Spleen (tissue), 11 donors: ENCODE measurements at regions not wholly inside any gene's neighbourhood (a gene's known extent, or its start where the extent isn't known, plus 50 kb on each side); places are given as distances from the start of the nearest gene placed in this dataset.

Experiments
- DNase-seq: peaks from one replicate; pipeline ENCODE4 v3.0.0-alpha.2; 2020
- H3K27ac ChIP-seq, 8 donors: fragments of 200-600 bp; sonication (generic) in 7 of 8; 1 replicate in 4 of 8; 2 replicates in 4 of 8; pipeline versions ENCODE4 v1.5.0 to v1.8.0; 2016 to 2021; ENCODE audit warnings: inconsistent platforms in 4 of 8, mild to moderate bottlenecking in 4 of 8, moderate library complexity in 1 of 8
- H3K27me3 ChIP-seq, 7 donors: fragments of 200-600 bp; sonication (generic) in 6 of 7; replicated peaks in 1 of 7; 1 replicate in 4 of 7; 2 replicates in 3 of 7; pipeline versions ENCODE4 v1.5.0 to v1.8.0; 2016 to 2021; ENCODE audit warnings: inconsistent platforms in 3 of 7, mild to moderate bottlenecking in 1 of 7
- H3K36me3 ChIP-seq, 6 donors: fragments of 200-600 bp; sonication (generic) in 5 of 6; 1 replicate in 4 of 6; 2 replicates in 2 of 6; pipeline versions ENCODE4 v1.5.0 to v1.8.0; 2016 to 2021; ENCODE audit warnings: inconsistent platforms in 2 of 6
- H3K4me1 ChIP-seq, 6 donors: fragments of 200-600 bp; sonication (generic) in 5 of 6; 1 replicate in 3 of 6; 2 replicates in 3 of 6; pipeline versions ENCODE4 v1.5.0 to v1.8.0; 2016 to 2021; ENCODE audit warnings: inconsistent platforms in 3 of 6
- H3K4me3 ChIP-seq, 8 donors: fragments of 200-600 bp; sonication (generic) in 7 of 8; 1 replicate in 4 of 8; 2 replicates in 4 of 8; pipeline versions ENCODE4 v1.5.0 to v1.8.0; 2016 to 2021; ENCODE audit warnings: inconsistent platforms in 4 of 8, mild to moderate bottlenecking in 4 of 8, moderate library complexity in 2 of 8
- H3K9me3 ChIP-seq, 8 donors: fragments of 200-600 bp; sonication (generic) in 7 of 8; 1 replicate in 4 of 8; 2 replicates in 4 of 8; pipeline versions ENCODE4 v1.5.0 to v1.8.0; 2016 to 2021; ENCODE audit warnings: inconsistent platforms in 4 of 8
- CTCF ChIP-seq, 11 experiments: fragments of 200-600 bp in 7 of 11; fragments of 450-650 bp in 4 of 11; sonication (generic) in 4 of 11; IDR thresholded peaks in 8 of 11; conservative IDR thresholded peaks in 3 of 11; 1 replicate in 7 of 11; 2 replicates in 4 of 11; pipeline versions ENCODE4 v1.4.0 to v1.8.0; 2016 to 2021; ENCODE audit warnings: antibody characterized with exemption in 11 of 11, inconsistent platforms in 4 of 11, mild to moderate bottlenecking in 1 of 11
- POLR2A ChIP-seq, 3 donors: fragments of 450-650 bp; IDR thresholded peaks; one replicate each; pipeline ENCODE4 v1.5.1; 2017; ENCODE audit warnings: antibody characterized with exemption in 3 of 3, mild to moderate bottlenecking in 1 of 3
- POLR2AphosphoS5 ChIP-seq, 3 donors: sonication (generic); formaldehyde crosslinking; IDR thresholded peaks; one replicate each; pipeline ENCODE4 v1.5.1; 2017; ENCODE audit warnings: antibody characterized with exemption in 3 of 3
- WGBS, 5 donors: extraction: QIAGEN DNeasy Blood & Tissue Kit in 3 of 5; methylation state at CpG; one replicate each; pipeline versions ENCODE4 v1.1.5 to v1.1.7; 2013 to 2018; 5-methylcytosine and 5-hydroxymethylcytosine counted together
- intact Hi-C: fragments of 100-400 bp; cut with DNase I; formaldehyde crosslinking; loops from one replicate; pipeline ENCODE4 v1.15.0; 2023; ENCODE audit warnings: low total_unique reads
- donor health status: healthy with polysubstance abuse.
- donor health status: DM: no; HTN: no; CAD: no; lungs with moderate emphysema.
- donor health status: DM: no; HTN: no; CAD: no.
- donor health status: Bipolar disorder and iron deficiency.
- donor health status: healthy.
- donor health status: DM: no; HTN: no; CAD: no.
- donor health status: DM: yes; HTN: yes; CAD: no.

- intact Hi-C loops, result no loop called here
- Histone ChIP-seq H3K36me3 (no peaks in the 10 kb centered on the region), H3K4me3 (no peak overlapping the region), H3K4me1 (no peaks in the 10 kb centered on the region), H3K27ac (no peak overlapping the region), H3K27me3 (no peaks in the 10 kb centered on the region), H3K9me3 (peaks cover 0 to 33% (median 26%) of the 10 kb centered on the region in 8 donors)
- 82 to 89% (median 85%) methylated on average over 4 of the region's 4 CpGs for WGBS, 5 donors
- no peak for TF ChIP-seq CTCF (IDR thresholded peaks at IDR 0.05 in 8 of 11, conservative IDR thresholded peaks at IDR 0.05 in 3 of 11)
- TF ChIP-seq POLR2AphosphoS5 (IDR thresholded peaks at IDR 0.05), result no peak
- no peak for TF ChIP-seq POLR2A (IDR thresholded peaks at IDR 0.05)
- DNase-seq, result no peak
Observed at GRCh38 chr6:92469186-92469828, 950.1 kb downstream of the EPHA7 start.

- DNase-seq, result no peak
- H3K9me3 ChIP-seq, result peaks cover 0 to 33% (median 26%) of the 10 kb centered on the region in 8 donors
- no peak for TF ChIP-seq POLR2AphosphoS5 (IDR thresholded peaks at IDR 0.05)
- no peak for TF ChIP-seq CTCF (IDR thresholded peaks at IDR 0.05 in 8 of 11, conservative IDR thresholded peaks at IDR 0.05 in 3 of 11)
- TF ChIP-seq POLR2A (IDR thresholded peaks at IDR 0.05), result no peak
- no peaks in the 10 kb centered on the region for H3K36me3 ChIP-seq
- H3K4me1 ChIP-seq, result no peaks in the 10 kb centered on the region
- no peaks in the 10 kb centered on the region for H3K27me3 ChIP-seq
- H3K4me3 ChIP-seq, result no peak overlapping the region
- intact Hi-C loops, result no loop called here
- no peak overlapping the region for H3K27ac ChIP-seq
Observed at GRCh38 chr6:92468066-92468465, 951.3 kb downstream of the EPHA7 start.

GRCh38 chr6:92460133-92460532, 959.2 kb downstream of the EPHA7 start:
- intact Hi-C loops, result no loop called here
- Histone ChIP-seq H3K4me3 (no peak overlapping the region), H3K27me3 (no peaks in the 10 kb centered on the region), H3K36me3 (no peaks in the 10 kb centered on the region), H3K9me3 (peaks cover 0 to 8% (median 6%) of the 10 kb centered on the region in 8 donors), H3K4me1 (no peaks in the 10 kb centered on the region), H3K27ac (no peak overlapping the region)
- no peak for DNase-seq
- WGBS, 5 donors, result 87 to 98% (median 95%) methylated on average over 2 of the region's 2 CpGs
- TF ChIP-seq POLR2A (IDR thresholded peaks at IDR 0.05) (no peak), CTCF (IDR thresholded peaks at IDR 0.05 in 8 of 11, conservative IDR thresholded peaks at IDR 0.05 in 3 of 11) (no peak), POLR2AphosphoS5 (IDR thresholded peaks at IDR 0.05) (no peak)

- 0 to 55% (median 22%) methylated on average over 1 of the region's 1 CpG for WGBS, 5 donors
- DNase-seq, result no peak
- Histone ChIP-seq H3K9me3 (peaks cover 0 to 3% (median under 1%) of the 10 kb centered on the region in 8 donors), H3K4me3 (no peak overlapping the region), H3K27me3 (no peaks in the 10 kb centered on the region), H3K4me1 (no peaks in the 10 kb centered on the region), H3K27ac (no peak overlapping the region), H3K36me3 (no peaks in the 10 kb centered on the region)
- intact Hi-C loops, result no loop called here
- TF ChIP-seq POLR2A (IDR thresholded peaks at IDR 0.05), result no peak
- no peak for TF ChIP-seq POLR2AphosphoS5 (IDR thresholded peaks at IDR 0.05)
- TF ChIP-seq CTCF (IDR thresholded peaks at IDR 0.05 in 8 of 11, conservative IDR thresholded peaks at IDR 0.05 in 3 of 11), result no peak
Observed at GRCh38 chr6:92459606-92460005, 959.8 kb downstream of the EPHA7 start.
